Stimulated activated naive CD4-positive, alpha-beta T cell (primary cell): ENCODE measurements at regions not wholly inside any gene's neighbourhood (a gene's known extent, or its start where the extent isn't known, plus 50 kb on each side); places are given as distances from the start of the nearest gene placed in this dataset.

Experiments used
- DNase-seq, 6 experiments: peaks; one replicate each; lab custom pipeline; 2025; lab: John Stamatoyannopoulos, UW

DNA sequence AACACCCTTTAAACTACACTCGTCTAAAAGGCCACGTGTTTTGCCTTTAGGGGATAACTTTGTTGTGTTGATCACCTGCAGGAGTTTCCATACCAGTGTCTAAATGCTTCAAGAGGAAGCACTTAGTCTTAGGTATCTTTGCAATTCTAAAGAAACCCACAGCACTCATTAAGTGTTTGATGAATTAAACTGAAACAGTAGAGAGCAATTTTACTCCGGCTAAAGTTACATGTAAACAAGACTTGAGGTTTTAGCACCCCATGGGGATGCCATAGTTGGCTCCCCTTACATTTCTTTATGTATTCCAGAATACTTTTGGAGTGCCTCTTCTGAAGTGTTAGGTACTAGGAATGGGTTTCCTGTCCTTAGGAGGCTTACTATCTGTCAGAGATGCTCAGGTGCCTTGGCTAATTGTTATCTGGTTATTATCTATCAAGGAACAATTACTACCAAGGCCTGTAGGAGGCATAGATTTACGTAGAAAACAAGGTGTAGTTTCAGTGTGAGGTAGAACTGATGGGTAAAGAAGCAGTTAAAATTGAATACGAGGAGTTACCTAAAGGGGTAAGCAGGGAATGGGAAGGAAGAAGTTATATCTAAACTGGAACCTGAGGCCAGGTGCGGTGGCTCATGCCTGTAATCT is 176.8 kb upstream of the SAMSN1 start:
- DNase-seq: no peak

DNA sequence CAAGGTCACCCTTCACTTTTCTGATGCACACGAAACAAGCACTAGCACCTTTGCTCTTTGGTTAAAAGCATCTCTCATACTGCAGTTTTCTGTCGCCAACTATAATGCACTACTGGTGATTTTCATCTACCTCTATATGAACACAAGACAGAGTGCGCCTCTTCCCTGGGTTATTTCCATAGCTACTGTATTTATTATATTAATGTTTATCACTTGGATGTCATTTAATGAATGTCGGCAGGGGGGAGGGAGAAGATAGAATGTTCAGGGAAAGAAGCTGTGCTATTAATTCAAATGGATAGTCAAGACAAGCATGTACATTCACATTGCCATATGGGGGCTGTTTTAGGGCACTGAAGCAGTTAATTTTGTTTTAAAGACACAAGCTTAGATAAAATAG is 174.1 kb upstream of the SAMSN1 start:
- no peak for DNase-seq

DNA sequence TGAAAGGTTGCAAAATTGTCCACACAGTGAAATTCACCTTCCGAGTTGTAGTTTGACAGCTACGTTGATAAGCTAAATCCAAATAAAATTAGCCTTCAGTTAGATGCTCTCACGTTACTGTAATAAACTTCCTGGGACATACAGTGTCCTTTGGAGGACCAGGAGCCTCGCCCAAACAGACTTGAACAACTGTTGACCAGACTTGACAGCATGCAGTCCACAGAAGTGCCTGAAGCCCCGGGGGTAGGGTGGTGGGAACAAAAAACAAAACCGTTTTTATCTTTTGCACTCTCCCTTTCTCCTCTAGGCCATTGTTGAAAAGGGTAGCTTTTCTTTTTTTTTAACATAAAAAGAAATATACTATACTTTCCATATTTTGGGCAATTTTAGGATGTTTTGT is 172.8 kb upstream of the SAMSN1 start:
- no peak for DNase-seq

DNA sequence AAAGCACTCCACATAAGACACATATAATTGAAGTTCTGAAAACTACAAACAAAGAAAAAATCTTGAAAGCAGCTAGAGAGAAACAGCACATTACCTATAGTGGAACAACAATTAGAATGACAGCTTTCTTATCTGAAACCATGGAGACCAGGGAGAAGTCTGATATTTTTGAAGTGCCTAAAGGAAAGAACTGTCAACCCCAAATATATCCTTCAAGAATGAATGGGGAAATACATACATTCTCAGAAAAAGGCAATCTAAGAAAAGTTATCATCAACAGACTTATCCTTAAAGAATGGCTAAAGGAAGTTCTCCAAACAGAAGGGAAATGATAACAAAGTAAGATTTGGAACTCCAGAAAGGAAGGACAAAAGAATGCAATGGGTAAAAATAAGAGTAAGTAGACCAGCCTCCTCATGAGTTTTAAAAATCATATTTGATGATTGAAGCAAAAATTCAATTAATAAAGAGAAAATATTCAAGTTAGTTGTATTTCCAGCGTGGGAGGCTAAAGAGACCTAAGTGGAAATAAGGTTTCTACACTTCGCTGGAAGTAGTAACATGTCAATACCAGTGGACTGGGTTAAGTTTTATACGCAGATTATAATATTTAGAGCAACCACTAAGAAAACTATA is 170.8 kb upstream of the SAMSN1 start:
- DNase-seq: no peak

DNA sequence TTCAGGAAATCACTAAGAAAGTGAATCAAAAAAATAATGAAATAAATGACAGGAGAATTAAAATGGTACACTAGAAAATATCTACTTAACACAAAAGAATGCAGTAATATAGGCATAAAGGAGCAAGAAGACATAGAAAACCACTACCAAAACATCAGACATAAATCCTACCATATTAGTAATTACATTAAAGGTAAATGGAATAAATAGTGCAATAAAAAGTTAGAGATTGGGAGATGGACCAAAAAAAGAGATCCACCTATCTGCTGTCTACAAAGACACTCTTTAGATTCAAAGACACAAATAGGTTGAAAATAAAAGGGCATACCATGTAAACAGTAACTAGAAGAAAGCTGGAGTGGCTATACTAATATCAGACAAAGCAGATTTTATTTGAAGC is 167.0 kb upstream of the SAMSN1 start:
- no peak for DNase-seq

DNA sequence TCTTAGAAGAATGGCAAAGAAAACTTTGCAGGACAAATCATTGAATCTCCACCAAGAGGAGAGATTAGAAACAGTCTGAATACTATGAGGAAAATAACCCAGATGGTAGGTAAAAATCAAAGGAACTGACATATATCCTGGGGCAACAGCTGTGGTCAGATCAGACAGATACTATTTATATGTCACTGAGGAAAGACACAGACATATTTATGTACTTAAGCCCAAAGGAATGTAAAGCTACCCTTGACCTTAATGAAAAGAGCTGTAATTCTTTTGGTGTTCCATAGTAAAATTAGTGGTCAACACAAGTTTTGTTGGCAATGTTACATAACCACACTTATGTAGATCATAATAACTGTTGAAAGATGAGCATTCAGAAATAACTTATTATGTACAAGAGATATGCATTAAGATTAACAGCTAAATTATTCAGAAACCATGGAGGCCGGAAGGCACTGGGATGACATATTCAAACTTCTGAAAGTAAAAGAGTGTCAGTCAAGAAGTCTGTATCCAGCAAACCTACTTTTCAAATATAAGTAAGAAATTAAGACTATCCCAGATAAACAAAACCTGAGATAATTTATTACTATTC is 166.1 kb upstream of the SAMSN1 start:
- DNase-seq: no peak

DNA sequence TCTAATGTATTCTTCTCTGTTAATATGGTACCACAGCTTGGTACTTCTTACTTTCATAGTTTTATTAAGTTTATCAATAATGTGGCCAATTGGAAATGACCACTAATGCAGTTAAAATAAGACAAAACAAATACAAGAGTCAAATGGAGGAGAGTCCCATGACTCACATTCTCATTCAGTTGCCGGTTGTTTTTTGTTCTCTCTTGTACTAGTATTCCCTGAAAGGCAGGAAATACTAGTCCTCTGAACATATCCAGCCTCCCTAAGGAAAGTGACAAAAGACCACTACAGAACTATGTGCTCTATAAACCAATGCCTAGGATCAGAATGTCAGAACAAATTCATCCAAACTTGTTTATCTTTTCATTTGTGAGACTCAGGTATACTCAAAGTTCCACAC is 165.2 kb upstream of the SAMSN1 start:
- no peak for DNase-seq

DNA sequence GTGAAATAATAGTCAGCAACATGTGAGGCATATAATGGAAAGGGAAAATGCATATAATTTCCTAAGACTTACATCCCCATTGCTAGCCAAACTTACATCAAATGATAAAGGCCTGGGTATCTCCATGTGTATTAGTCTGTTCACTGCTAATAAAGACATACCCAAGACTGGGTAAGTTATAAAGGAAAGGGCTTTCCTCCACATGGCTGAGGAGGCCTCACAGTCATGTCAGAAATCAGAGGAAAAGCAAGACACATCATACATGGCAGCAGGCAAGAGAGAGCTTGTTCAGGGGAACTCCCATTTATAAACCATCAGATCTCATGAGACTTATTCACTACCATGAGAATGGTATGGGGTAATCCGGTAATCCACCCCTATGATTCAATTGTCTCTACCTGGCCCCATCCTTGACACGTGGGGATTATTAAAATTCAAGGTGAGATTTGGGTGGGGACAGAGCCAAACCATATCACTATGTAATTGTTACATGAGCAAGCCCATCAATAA is 161.5 kb upstream of the SAMSN1 start:
- no peak for DNase-seq

DNA sequence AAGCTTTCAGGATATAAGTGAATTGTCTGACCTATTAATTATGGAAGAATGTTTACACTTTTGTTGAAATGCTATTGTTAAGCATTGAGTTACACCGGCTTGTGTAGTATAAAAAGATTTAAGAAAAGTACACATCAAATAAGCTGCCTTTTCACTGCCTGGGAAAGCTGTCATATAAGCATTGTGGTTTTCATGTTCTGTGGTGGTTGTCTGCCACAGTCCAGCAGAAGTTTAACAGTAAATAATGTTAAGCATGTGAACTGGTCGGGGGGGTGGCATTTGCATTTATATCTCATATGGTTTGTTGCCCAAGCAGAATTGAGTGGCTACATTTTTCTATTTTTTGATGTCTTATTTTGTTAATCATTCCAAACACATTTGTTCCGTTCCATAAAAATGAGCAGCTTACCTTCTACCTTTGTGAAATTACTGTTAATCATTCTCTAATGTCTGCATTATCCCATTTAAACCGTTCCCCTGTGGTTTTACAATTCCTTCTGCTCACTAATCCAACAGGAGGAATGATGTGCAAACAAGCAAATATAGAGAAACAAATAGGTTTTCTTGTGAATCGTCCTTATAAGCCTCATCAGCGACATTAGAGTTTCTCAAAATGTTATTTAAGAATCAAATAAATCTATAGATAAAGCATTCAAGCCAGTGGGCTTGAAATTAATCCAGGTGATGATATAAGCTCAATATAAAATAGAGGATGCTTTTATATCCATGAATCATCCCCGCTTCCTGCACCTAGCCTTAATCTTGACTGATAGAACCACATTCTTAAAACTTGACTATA is 160.8 kb upstream of the SAMSN1 start:
- no peak for DNase-seq

DNA sequence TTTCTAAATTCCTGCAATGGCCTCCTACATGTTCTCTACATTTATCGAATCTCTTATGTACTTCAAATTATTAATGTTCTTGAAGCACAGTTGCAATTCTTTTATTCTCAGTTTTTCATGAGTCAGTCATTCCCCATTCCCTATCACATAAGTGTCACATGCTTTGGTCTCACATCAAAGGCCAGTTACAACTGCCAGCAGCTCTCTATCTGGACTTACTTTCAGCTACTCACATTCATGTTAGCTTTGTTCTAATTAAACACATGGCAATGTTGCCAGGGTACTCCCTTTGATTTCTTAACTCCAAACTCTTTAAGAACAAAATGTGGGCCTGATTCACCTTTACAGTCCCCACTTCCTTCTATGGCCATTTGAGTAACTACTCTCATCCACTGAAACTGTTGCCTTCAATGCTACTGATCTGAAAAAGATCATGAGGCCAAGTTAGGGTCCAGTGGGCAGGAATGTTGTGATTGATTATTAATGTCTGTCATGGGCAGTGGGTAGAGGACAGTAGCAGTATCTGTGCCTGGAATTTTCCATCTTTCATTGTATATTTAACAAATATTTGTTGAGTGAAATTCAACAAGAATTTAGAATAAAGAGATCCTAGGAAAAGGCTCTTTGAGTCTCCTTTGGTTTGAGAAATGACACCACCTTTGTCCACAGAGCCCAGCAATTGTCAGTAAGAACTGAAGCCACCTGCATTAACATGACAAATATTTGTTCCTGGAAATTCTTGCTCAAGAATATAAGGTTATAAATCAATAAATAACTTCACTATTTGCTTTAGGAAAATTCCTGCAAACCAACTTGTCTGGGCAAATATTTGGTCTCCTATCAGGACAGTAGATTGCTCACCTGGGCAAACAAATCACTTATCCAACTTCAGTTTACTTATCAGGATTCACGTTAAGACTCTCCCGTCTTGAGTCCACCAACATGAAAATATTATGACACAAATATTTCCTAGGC is 153.6 kb upstream of the SAMSN1 start:
- no peak for DNase-seq

DNA sequence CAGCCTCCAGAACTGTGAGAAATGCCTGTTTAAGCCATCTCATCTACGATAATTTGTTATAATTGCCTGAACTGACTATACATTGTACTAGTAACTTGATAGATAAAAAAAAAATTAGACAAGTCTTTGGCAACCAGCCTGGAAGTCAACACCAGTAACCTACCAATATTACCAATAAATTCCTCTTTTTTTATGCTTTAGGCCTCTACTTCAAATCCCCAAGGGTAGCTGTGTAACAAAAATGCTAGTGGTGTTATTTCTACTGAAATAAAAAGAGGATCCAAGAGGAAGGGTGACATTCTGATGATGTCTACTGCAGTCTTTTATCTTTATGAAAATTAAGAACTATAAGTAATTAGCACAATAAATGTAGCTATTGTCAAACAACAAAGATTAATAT is 151.7 kb upstream of the SAMSN1 start:
- DNase-seq: no peak

DNA sequence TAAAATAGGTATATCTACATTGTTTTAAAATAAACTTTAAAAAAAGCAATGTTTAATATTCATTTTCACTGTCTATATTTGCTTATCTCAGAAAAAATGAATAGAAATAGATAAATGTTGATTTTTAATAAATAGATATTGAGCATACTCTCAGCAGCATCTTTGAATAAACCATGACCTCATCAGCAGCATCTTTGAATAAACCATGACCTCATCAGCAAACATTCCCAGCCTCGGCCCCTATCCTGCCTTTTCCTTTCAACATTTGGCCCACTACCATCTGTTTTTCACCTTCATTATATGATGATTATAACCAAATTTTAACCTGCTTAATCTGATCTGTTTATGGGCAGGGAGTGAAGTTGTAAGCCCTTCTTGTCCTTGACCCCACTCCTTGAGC is 148.7 kb upstream of the SAMSN1 start:
- DNase-seq: no peak

DNA sequence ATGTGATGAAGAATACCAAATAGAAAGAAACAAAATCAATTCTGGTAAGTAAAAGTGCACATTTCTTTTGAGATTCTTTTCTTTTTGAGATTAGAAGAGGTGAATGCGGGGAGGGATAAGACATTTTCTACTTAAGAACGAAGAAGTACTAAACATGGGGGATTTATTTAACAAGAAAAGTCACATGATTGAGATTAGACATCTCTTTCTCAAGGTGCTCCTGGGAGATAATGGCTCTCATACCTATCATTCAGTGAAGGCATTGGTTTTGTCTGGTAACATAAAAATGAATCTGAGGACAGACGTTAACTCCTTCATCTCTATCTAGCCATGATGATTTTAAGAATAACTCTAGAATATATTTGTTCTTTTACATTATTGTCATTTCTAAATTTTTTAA is 147.9 kb upstream of the SAMSN1 start:
- DNase-seq: no peak

DNA sequence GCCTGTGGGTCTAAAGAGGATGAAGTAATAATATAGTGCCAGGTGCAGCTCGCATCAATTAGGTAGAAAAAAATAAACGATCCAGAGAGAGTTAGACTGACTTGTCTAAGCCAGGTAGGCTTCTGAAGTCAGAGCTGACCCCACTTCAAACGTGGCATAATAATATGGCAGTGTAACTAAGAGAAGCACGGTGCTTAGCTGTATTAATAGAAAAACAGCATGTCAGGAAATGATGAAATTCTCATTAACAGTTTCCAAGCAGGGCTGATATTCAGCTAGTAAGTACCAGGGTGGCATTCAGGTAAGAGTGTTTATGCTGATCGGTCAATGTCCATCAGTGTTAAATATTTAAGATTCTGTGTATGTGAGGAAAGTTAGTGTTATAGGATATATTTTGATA is 145.8 kb upstream of the SAMSN1 start:
- no peak for DNase-seq

DNA sequence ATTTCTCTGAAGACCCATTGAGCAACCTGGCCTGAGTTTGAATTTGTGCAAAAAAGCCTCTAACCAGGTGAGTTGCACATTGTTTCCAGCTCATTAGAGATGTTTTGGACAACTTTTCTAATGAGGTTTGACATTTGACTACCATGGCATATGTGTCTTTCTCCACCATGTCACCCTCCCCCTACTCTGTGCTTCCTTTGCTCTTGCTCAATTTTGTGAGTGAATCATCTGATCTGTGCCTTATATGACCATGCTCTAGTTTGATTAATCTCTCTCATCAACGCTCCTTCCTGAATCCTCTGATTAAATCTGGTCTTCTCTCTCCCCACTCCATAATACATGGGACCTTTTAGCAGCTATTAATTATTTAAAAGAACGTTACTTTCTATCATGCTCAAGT is 144.8 kb upstream of the SAMSN1 start:
- no peak for DNase-seq

DNA sequence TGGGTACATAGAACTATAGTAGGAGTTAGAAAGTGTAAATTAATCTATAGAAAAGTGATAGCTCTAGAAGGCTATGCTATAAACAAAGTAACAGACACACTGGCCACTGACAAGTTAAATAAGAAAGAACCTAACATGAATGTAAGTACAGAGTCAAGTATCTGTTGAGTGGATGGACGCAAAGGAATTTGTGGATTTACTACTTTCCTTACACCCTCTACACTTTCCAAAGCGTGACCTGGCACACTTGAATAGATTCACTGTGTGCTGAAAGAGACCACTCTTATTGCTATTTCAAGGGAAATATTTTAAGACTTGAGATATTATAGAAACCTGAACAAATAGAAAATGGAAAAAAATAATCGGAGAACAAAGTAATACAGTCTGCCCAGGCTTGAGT is 142.8 kb upstream of the SAMSN1 start:
- no peak for DNase-seq

DNA sequence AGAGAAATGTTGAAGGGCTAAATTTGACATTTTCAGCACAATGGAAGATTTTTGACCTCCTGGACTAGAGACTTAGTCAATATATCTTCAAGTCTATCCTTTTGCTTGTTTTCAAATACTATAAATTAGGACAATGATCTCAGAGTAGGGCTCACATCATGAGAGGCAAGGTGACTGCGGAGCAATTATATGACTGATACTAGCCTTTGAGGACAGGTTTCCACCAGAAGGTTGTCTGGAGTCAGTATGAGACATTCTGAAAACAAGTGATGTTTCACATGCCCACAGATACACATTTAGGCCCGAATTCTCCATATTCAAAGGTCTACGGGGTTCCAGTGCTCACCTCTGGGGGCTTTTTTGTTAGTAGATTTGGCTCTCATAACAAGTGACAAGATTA is 142.3 kb upstream of the SAMSN1 start:
- no peak for DNase-seq

DNA sequence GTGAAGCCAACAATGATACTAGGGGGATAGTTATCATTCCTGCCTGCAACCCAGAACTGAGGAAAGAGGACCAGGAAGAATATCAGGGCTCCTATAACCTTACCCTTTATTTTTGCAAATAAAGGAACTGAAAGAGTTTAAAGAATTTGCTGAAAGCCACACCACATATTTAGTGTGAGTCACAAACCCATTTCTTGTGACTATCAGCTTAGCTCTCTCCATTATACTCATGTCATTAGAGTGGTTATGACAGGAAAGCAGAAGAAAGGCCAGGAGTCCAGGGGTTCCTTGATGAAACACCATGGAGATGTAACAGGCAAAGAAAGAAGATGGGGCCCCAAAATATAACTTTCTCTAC is 141.1 kb upstream of the SAMSN1 start:
- DNase-seq: no peak

DNA sequence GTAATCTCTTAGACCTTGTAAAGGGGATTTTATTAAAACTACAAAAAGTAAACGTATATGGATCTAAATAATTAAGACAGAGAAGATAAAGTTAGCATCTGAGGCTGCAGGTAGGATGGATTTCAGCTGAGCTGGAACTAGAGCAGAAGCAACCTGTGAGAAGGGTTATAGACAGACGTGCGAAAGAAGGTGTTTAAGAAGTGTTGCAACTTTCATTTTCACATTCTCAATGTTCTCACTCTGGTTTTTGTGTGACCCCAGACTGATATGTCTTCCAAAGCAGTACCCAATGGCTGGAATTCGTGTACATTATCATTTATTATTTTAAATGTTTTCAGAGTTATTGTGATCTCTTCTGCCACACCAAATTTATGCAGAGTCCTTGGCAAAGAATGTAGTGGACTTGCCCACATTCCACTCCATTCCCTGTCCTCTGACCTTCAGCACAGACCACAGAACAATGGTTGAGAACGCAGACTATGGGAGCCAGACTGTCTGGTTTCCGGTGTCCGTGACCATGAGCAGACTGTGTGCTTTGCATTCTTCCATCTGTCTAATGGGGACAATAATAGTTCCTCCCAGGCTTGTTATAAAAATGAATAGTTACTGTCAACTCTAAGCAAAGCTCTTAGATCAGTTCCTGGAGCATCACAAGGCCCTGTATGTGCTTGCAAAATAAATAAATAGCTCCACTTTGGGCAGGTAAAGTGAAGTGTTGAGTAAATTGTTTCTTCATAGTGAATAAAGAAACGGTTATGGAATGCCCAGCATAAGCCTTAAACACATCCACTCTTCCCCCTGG is 140.6 kb upstream of the SAMSN1 start:
- no peak for DNase-seq

DNA sequence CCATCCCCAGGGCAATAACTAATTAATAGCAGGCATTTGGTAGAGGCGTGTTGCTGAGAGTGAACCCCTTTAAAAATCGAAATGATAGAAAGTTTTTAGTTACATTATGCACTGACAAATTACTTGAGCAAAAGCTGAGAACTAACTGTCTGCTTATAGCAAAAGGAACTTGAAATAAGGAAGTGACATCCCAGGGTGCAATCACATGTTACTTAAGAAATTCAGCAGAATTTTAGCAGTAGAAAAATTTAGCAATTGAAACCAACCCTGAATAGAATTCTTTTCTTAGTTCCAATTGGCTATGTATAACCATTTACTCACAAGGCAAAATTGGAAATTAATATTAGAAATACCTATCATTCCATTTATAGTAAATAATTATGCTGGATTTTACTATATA is 139.5 kb upstream of the SAMSN1 start:
- DNase-seq: no peak

DNA sequence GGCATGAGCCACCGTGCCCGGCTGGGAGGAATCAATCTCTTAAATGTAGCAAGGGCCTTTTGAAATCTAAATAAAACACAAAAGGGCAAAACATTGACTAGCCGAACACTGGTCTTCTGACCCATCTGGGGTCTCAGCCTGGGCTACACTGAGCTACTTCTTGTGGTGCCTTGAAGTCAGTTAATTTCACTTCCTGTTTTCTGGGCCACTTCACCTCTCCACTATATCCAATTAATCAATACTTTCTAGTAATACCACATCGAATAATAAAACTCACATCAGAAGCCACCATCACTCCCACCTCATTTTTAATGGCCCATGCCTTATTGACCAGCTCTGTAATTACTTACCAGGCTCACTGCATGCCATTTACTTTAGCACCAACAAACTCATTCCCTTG is 138.0 kb upstream of the SAMSN1 start:
- DNase-seq: no peak
